IMR-90 (cell line): ENCODE measurements at regions not wholly inside any gene's neighbourhood (a gene's known extent, or its start where the extent isn't known, plus 50 kb on each side); places are given as distances from the start of the nearest gene placed in this dataset.

Experiments used
- ATAC-seq: fragments of 200-7000 bp; cut with Tn5 transposase; 2 replicates; pipeline ENCODE4 v1.9.1; 2020; ENCODE audit warnings: low read depth, mild to moderate bottlenecking, moderate library complexity
- BruUV-seq: library from RNA; stranded (reverse); fragments of 400-500 nt; replicated peaks from 2 replicates; lab custom pipeline; 2021; lab: Mats Ljungman, UMichigan
- CTCF ChIA-PET: fragments of 300-600 bp; formaldehyde crosslinking; extraction: SDS; loops from one replicate; lab custom pipeline; 2021; ENCODE audit warnings: antibody characterized with exemption; lab: Yijun Ruan, JAX
- POLR2A ChIA-PET: fragments of 300-600 bp; sonication (Branson Sonifier 250); formaldehyde crosslinking; loops from one replicate; lab custom pipeline; 2022; ENCODE audit warnings: antibody characterized with exemption; ENCODE audit not compliant: unreplicated experiment; lab: Charles Lee
- DNase-seq: peaks from one replicate; pipeline ENCODE4 v3.0.0; 2013
- H2AFZ ChIP-seq: replicated peaks from 2 replicates; pipeline ENCODE3; 2013; ENCODE audit warnings: low read length, mild to moderate bottlenecking; ENCODE audit not compliant: poor library complexity
- H2AK5ac ChIP-seq: 2 replicates; pipeline ENCODE4 v1.6.1; 2013; ENCODE audit warnings: low read depth, low read length, inconsistent platforms
- H2AK9ac ChIP-seq: replicated peaks from 2 replicates; pipeline ENCODE3; 2013; ENCODE audit warnings: mild to moderate bottlenecking, low read depth, low read length, moderate library complexity; ENCODE audit not compliant: poor library complexity
- H2BK120ac ChIP-seq: 2 replicates; pipeline ENCODE4 v1.6.1; 2013; ENCODE audit warnings: low read depth, low read length, inconsistent platforms
- H2BK15ac ChIP-seq: 3 replicates; pipeline ENCODE4 v1.6.1; 2013; ENCODE audit warnings: low read depth, low read length, inconsistent platforms
- H2BK20ac ChIP-seq: 2 replicates; pipeline ENCODE4 v1.6.1; 2013; ENCODE audit warnings: low read depth, mild to moderate bottlenecking, inconsistent platforms, low read length, moderate library complexity
- H2BK5ac ChIP-seq: 2 replicates; pipeline ENCODE4 v1.6.1; 2013; ENCODE audit warnings: mild to moderate bottlenecking, low read depth, low read length, inconsistent platforms; ENCODE audit not compliant: poor library complexity, severe bottlenecking
- H3K14ac ChIP-seq: replicated peaks from 2 replicates; pipeline ENCODE4 v1.6.1; 2013; ENCODE audit warnings: low read depth, low read length, inconsistent platforms
- H3K18ac ChIP-seq: 2 replicates; pipeline ENCODE4 v1.6.1; 2013; ENCODE audit warnings: low read depth, low read length, control low read depth
- H3K23ac ChIP-seq: 2 replicates; pipeline ENCODE4 v1.6.1; 2013; ENCODE audit warnings: low read depth, low read length, inconsistent platforms
- H3K27ac ChIP-seq: 2 replicates; pipeline ENCODE4 v1.5.1; 2013; ENCODE audit warnings: mild to moderate bottlenecking, control low read depth, low read length; ENCODE audit not compliant: insufficient read depth
- H3K27me3 ChIP-seq: 2 replicates; pipeline ENCODE4 v1.6.1; 2013; ENCODE audit warnings: low read length; ENCODE audit not compliant: control insufficient read depth, insufficient read depth
- H3K36me3 ChIP-seq: 2 replicates; pipeline ENCODE4 v1.6.1; 2013; ENCODE audit warnings: low read length, mixed read lengths; ENCODE audit not compliant: control insufficient read depth, insufficient read depth
- H3K4ac ChIP-seq: 2 replicates; pipeline ENCODE4 v1.6.1; 2013; ENCODE audit warnings: low read depth, low read length, inconsistent platforms
- H3K4me1 ChIP-seq: 2 replicates; pipeline ENCODE4 v1.6.1; 2013; ENCODE audit warnings: low read length, mixed read lengths; ENCODE audit not compliant: control insufficient read depth, insufficient read depth
- H3K4me2 ChIP-seq: 2 replicates; pipeline ENCODE4 v1.6.1; 2013; ENCODE audit warnings: low read depth, mild to moderate bottlenecking, control low read depth, low read length, moderate library complexity
- H3K4me3 ChIP-seq: 2 replicates; pipeline ENCODE4 v1.5.1; 2013; ENCODE audit warnings: low read depth, mild to moderate bottlenecking, control low read depth, low read length, moderate library complexity; ENCODE audit not compliant: insufficient read depth
- H3K56ac ChIP-seq: 2 replicates; pipeline ENCODE4 v1.6.1; 2013; ENCODE audit warnings: low read length, inconsistent platforms; ENCODE audit not compliant: insufficient read depth; ENCODE audit errors: extremely low read depth
- H3K79me1 ChIP-seq, 2 experiments: 2 replicates each; pipeline ENCODE4 v1.6.1; 2013; ENCODE audit warnings: low read length in 2 of 2, inconsistent platforms in 1 of 2, low read depth in 1 of 2
- H3K9ac ChIP-seq: 2 replicates; pipeline ENCODE4 v1.6.1; 2013; ENCODE audit warnings: low read depth, low read length, control low read depth
- H3K9me1 ChIP-seq: 2 replicates; pipeline ENCODE4 v1.6.1; 2013; ENCODE audit warnings: low read length, inconsistent platforms; ENCODE audit not compliant: insufficient read depth
- H3K9me3 ChIP-seq: 2 replicates; pipeline ENCODE4 v1.6.1; 2013; ENCODE audit warnings: low read length; ENCODE audit not compliant: control insufficient read depth, insufficient read depth
- H4K20me1 ChIP-seq: 2 replicates; pipeline ENCODE4 v1.6.1; 2013; ENCODE audit warnings: low read length, inconsistent platforms; ENCODE audit not compliant: insufficient read depth
- H4K5ac ChIP-seq: 2 replicates; pipeline ENCODE4 v1.6.1; 2013; ENCODE audit warnings: mild to moderate bottlenecking, low read depth, low read length, control low read depth
- H4K8ac ChIP-seq, 2 experiments: 2 replicates each; pipeline ENCODE4 v1.6.1; 2013; ENCODE audit warnings: low read depth in 2 of 2, low read length in 2 of 2, control low read depth in 1 of 2, inconsistent platforms in 1 of 2
- H4K91ac ChIP-seq: 2 replicates; pipeline ENCODE4 v1.6.1; 2013; ENCODE audit warnings: low read depth, low read length, inconsistent platforms; ENCODE audit not compliant: insufficient read depth
- BHLHE40 ChIP-seq: fragments of 150-350 bp; IDR thresholded peaks from 2 replicates; pipeline ENCODE4 v1.6.1; 2016; ENCODE audit warnings: mild to moderate bottlenecking, low read depth, low read length
- CEBPB ChIP-seq: IDR thresholded peaks from 2 replicates; pipeline ENCODE4 v1.6.1; 2012; ENCODE audit warnings: low read depth, low read length, improper control_type of control experiment
- CHD1 ChIP-seq: IDR thresholded peaks from 2 replicates; pipeline ENCODE4 v1.6.1; 2012; ENCODE audit warnings: low read depth, low read length, improper control_type of control experiment
- CTCF ChIP-seq: conservative IDR thresholded peaks from 2 replicates; pipeline ENCODE4 v1.5.1; 2012; ENCODE audit warnings: mild to moderate bottlenecking, low read depth, low read length, improper control_type of control experiment
- ELK1 ChIP-seq: fragments of 150-350 bp; IDR thresholded peaks from 2 replicates; pipeline ENCODE4 v1.6.1; 2016; ENCODE audit warnings: low read depth, mild to moderate bottlenecking, low read length, moderate library complexity, borderline replicate concordance
- FOS ChIP-seq: fragments of 150-350 bp; IDR thresholded peaks from 2 replicates; pipeline ENCODE4 v1.6.1; 2016; ENCODE audit warnings: low read depth, low read length
- MAFK ChIP-seq: IDR thresholded peaks from 2 replicates; pipeline ENCODE4 v1.6.1; 2012; ENCODE audit warnings: low read depth, low read length, improper control_type of control experiment
- MAZ ChIP-seq: IDR thresholded peaks from 2 replicates; pipeline ENCODE4 v1.6.1; 2012; ENCODE audit warnings: low read depth, mild to moderate bottlenecking, low read length, improper control_type of control experiment, moderate library complexity, borderline replicate concordance
- MXI1 ChIP-seq: IDR thresholded peaks from 2 replicates; pipeline ENCODE4 v1.6.1; 2012; ENCODE audit warnings: low read depth, mild to moderate bottlenecking, low read length, moderate library complexity, borderline replicate concordance
- NFE2L2 ChIP-seq: fragments of 150-350 bp; IDR thresholded peaks from 2 replicates; pipeline ENCODE4 v1.6.1; 2016; ENCODE audit warnings: low read depth, mild to moderate bottlenecking, low read length
- POLR2A ChIP-seq: IDR thresholded peaks from 2 replicates; pipeline ENCODE4 v1.6.1; 2012; ENCODE audit warnings: mild to moderate bottlenecking, low read depth, low read length
- RAD21 ChIP-seq: IDR thresholded peaks from 2 replicates; pipeline ENCODE4 v1.6.1; 2012; ENCODE audit warnings: low read length, improper control_type of control experiment
- RCOR1 ChIP-seq: IDR thresholded peaks from 2 replicates; pipeline ENCODE4 v1.6.1; 2012; ENCODE audit warnings: mild to moderate bottlenecking, low read length, improper control_type of control experiment; ENCODE audit not compliant: insufficient replicate concordance
- RFX5 ChIP-seq: IDR thresholded peaks from 2 replicates; pipeline ENCODE4 v1.8.0; 2012; ENCODE audit warnings: low read depth, mild to moderate bottlenecking, low read length, moderate library complexity
- SMC3 ChIP-seq: fragments of 150-350 bp; IDR thresholded peaks from 2 replicates; pipeline ENCODE4 v1.6.1; 2016; ENCODE audit warnings: low read depth, mild to moderate bottlenecking, antibody characterized with exemption, low read length, moderate library complexity
- USF2 ChIP-seq: fragments of 150-350 bp; IDR thresholded peaks from 2 replicates; pipeline ENCODE4 v1.6.1; 2017; ENCODE audit warnings: mild to moderate bottlenecking, antibody characterized with exemption, low read length, low read depth
- dilution Hi-C: fragments of 300-500 bp; cut with HindIII; formaldehyde crosslinking; loops from one replicate; pipeline ENCODE4 v1.14.3; 2018; ENCODE audit warnings: low sequenced_read_pairs; ENCODE audit not compliant: unreplicated experiment
- in situ Hi-C: fragments of 300-500 bp; cut with MboI; formaldehyde crosslinking; loops from 3 replicates; pipeline ENCODE4 v1.14.3; 2019; ENCODE audit warnings: low sequenced_read_pairs, inconsistent platforms, mixed read lengths
- intact Hi-C: fragments of 100-400 bp; cut with micrococcal nuclease; formaldehyde crosslinking; loops from 2 replicates; pipeline ENCODE4 v1.10.0; 2022

GRCh38 chr15:39283531-39283930, 297.3 kb upstream of the THBS1 start:
- H3K4me2 ChIP-seq, result 0 out of 2 replicates have a peak overlapping the region, but pooled peaks have one; percentile 3

More at GRCh38 chr15:39283531-39283930, 297.3 kb upstream of the THBS1 start:
- Histone ChIP-seq H2AK5ac (peak overlapping the region; percentile 3), H3K27ac (peak overlapping the region; percentile 61; the same call in 1 of the 2 replicates), H3K27me3 (no peaks in the 10 kb centered on the region), H3K79me1 (no peaks in the 10 kb centered on the region), H2AFZ (no peak overlapping the region), H3K14ac (peak overlapping the region; percentile 94), H4K91ac (peak overlapping the region; percentile 63), H2BK20ac (peak overlapping the region; percentile 70), H4K20me1 (no peaks in the 10 kb centered on the region), H4K5ac (peak overlapping the region; percentile 88), H2BK5ac (peak overlapping the region; percentile 65), H2BK15ac (peak overlapping the region; percentile 46; the same call in 2 of the 3 replicates), H3K9ac (no peak overlapping the region), H2AK9ac (no peak overlapping the region), H3K9me1 (peaks cover 13% of the 10 kb centered on the region), H3K4me1 (peaks cover 31% of the 10 kb centered on the region), H3K4ac (peak overlapping the region; percentile 66), H3K9me3 (no peaks in the 10 kb centered on the region), H3K23ac (peak overlapping the region; percentile 23; the same call in 1 of the 2 replicates), H3K36me3 (no peaks in the 10 kb centered on the region), H4K8ac (peak overlapping the region; percentile 3 to 80; a peak in 2 of 4 replicates), H3K56ac (no peak overlapping the region), H3K18ac (peak overlapping the region; percentile 62), H3K4me3 (no peak overlapping the region), H2BK120ac (peak overlapping the region; percentile 60)
- ChIA-PET CTCF (interaction anchor here (1.4 kb wide), 1 partner anchor 297 kb away, joined by 4 read pairs; the partner anchor contains the start of gene THBS1), POLR2A (interaction anchor here (1.4 kb wide), 1 partner anchor 12 kb away, joined by 4 read pairs; no protein-coding TSS in a partner anchor)
- in situ Hi-C loops (no loop called here), intact Hi-C loops (no loop called here), dilution Hi-C loops (no loop called here)
- TF ChIP-seq MAZ (no peak), CHD1 (no peak), USF2 (no peak), RAD21 (no peak), NFE2L2 (no peak), MXI1 (no peak), MAFK (no peak), POLR2A (no peak), CTCF (no peak), FOS (no peak), BHLHE40 (no peak), SMC3 (no peak), RFX5 (no peak), ELK1 (no peak), RCOR1 (no peak), CEBPB (no peak)
- DNase-seq (peak; percentile 39), ATAC-seq (peak; percentile 43)
- BruUV-seq, result no TSS peak
